ENCODE measurements at regions not wholly inside any gene's neighbourhood (a gene's known extent, or its start where the extent isn't known, plus 50 kb on each side); places are given as distances from the start of the nearest gene placed in this dataset.
A peak's percentile ranks its signal among the peaks of the same experiment; 100 is the strongest.
"Not testable (repeated sequence)": the region's sequence is repeated elsewhere in the genome, so short reads cannot be mapped to it uniquely, and the experiment has no call there.

DNA sequence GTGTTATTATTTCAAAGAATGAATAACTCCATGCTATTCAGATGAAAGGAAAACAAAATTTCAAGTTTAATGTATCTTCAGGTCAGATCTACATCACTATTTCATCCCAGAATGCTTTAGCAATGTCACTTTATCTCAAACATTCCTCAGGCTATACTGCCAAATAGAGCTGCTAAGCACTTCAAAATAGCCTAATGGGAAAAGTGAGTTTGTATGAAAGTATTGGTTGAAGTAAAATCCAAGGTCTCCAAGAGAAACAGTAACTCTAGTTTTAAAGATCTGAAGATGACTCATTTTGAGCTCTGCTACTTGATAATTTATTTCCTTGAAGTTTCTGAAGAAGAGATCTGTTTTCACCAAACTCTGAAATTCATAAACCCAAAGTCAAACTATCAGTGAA, 466.2 kb upstream of the FOXG1 start:
- no peaks in the 10 kb centered on the region for H3K27me3 ChIP-seq (ENCODE audit: insufficient read depth, low read length)
- H3K4me1 ChIP-seq (ENCODE audit: control insufficient read depth, insufficient read depth, low read length, unreplicated experiment) = no peaks in the 10 kb centered on the region
- no peaks in the 10 kb centered on the region for H3K36me3 ChIP-seq (ENCODE audit: insufficient read depth, low read length)
- H3K79me2 ChIP-seq (ENCODE audit: control insufficient read depth, insufficient read depth, low read length, unreplicated experiment) = no peaks in the 10 kb centered on the region
- H3K27ac ChIP-seq (ENCODE audit: low read depth, low read length) = no peak overlapping the region
- H2AFZ ChIP-seq (ENCODE audit: low read length, unreplicated experiment) = no peak overlapping the region
- H3K4me3 ChIP-seq (ENCODE audit: low read depth, low read length) = no peak overlapping the region

- Histone ChIP-seq H3K4me1 (ENCODE audit: control insufficient read depth, insufficient read depth, low read length, unreplicated experiment) (no peaks in the 10 kb centered on the region), H3K4me3 (ENCODE audit: low read depth, low read length) (no peak overlapping the region), H3K27me3 (ENCODE audit: insufficient read depth, low read length) (no peaks in the 10 kb centered on the region), H3K36me3 (ENCODE audit: insufficient read depth, low read length) (no peaks in the 10 kb centered on the region), H3K27ac (ENCODE audit: low read depth, low read length) (no peak overlapping the region), H2AFZ (ENCODE audit: low read length, unreplicated experiment) (no peak overlapping the region), H3K79me2 (ENCODE audit: control insufficient read depth, insufficient read depth, low read length, unreplicated experiment) (no peaks in the 10 kb centered on the region)
These were observed 465.4 kb upstream of the FOXG1 start for GRCh38 chr14:28301179-28301578.

DNA sequence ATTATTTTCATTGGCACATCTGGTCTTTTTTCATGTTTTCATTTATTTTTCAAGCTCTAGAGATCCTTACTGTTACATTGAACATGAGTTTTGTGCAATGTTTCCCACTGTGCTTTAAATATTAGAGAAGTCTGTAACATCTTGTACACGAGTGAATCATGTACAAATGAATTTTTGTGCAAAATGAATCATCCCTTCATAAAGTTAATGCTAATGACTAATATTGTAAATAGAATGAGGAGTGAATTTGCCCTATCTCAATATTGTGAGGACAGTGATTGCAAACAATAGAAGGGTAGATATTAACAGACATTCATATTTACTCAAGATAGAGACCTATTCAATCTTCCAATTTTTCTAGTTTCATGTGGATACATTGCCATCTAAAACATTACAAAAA, 463.3 kb upstream of the FOXG1 start:
- no peak overlapping the region for H3K4me3 ChIP-seq (ENCODE audit: low read depth, low read length)
- no peaks in the 10 kb centered on the region for H3K79me2 ChIP-seq (ENCODE audit: control insufficient read depth, insufficient read depth, low read length, unreplicated experiment)

DNA sequence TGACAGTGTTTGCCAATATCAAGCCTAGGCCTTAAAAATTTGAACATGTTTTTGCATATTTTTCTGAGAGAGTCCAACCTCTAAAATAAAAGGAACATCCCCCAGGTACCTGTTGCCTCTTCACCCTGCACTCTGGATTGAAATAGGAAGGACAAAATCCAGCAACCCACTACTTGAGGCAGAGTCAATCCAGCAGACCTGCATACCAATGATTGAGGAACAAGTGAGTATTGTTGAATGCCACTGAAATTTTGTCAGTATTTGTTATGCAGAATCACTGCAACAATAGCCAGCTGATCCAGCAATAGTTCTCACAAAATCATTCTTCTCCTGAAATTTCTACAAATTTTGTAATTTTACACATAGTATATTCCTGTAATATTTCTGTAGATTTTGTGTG, 460.6 kb upstream of the FOXG1 start:
- no peak overlapping the region for H3K4me3 ChIP-seq (ENCODE audit: low read depth, low read length)
- peaks cover 24% of the 10 kb centered on the region for H3K4me1 ChIP-seq (ENCODE audit: control insufficient read depth, insufficient read depth, low read length, unreplicated experiment)
- H2AFZ ChIP-seq (ENCODE audit: low read length, unreplicated experiment) = no peak overlapping the region
- H3K27ac ChIP-seq (ENCODE audit: low read depth, low read length) = no peak overlapping the region
- no peaks in the 10 kb centered on the region for H3K27me3 ChIP-seq (ENCODE audit: insufficient read depth, low read length)
- no peaks in the 10 kb centered on the region for H3K79me2 ChIP-seq (ENCODE audit: control insufficient read depth, insufficient read depth, low read length, unreplicated experiment)
- H3K36me3 ChIP-seq (ENCODE audit: insufficient read depth, low read length) = no peaks in the 10 kb centered on the region

More for the DNA sequence above, 463.3 kb upstream of the FOXG1 start:
- Histone ChIP-seq H3K27ac (ENCODE audit: low read depth, low read length) (peak overlapping the region; percentile 5; the same call in 1 of the 2 replicates), H2AFZ (ENCODE audit: low read length, unreplicated experiment) (no peak overlapping the region), H3K27me3 (ENCODE audit: insufficient read depth, low read length) (no peaks in the 10 kb centered on the region), H3K36me3 (ENCODE audit: insufficient read depth, low read length) (no peaks in the 10 kb centered on the region), H3K4me1 (ENCODE audit: control insufficient read depth, insufficient read depth, low read length, unreplicated experiment) (peaks cover 9% of the 10 kb centered on the region)

- Histone ChIP-seq H3K4me1 (ENCODE audit: control insufficient read depth, insufficient read depth, low read length, unreplicated experiment) (peaks cover 24% of the 10 kb centered on the region), H3K36me3 (ENCODE audit: insufficient read depth, low read length) (no peaks in the 10 kb centered on the region), H3K27ac (ENCODE audit: low read depth, low read length) (peak overlapping the region; percentile 76; the same call in 1 of the 2 replicates), H3K79me2 (ENCODE audit: control insufficient read depth, insufficient read depth, low read length, unreplicated experiment) (no peaks in the 10 kb centered on the region), H3K27me3 (ENCODE audit: insufficient read depth, low read length) (no peaks in the 10 kb centered on the region), H3K4me3 (ENCODE audit: low read depth, low read length) (no peak overlapping the region), H2AFZ (ENCODE audit: low read length, unreplicated experiment) (no peak overlapping the region)
These were observed 459.1 kb upstream of the FOXG1 start for GRCh38 chr14:28307506-28307905.

GRCh38 chr14:28308734-28309133, 457.9 kb upstream of the FOXG1 start:
- Histone ChIP-seq H3K4me3 (ENCODE audit: low read depth, low read length) (peak overlapping the region; percentile 42; the same call in 1 of the 2 replicates), H3K36me3 (ENCODE audit: insufficient read depth, low read length) (no peaks in the 10 kb centered on the region), H3K4me1 (ENCODE audit: control insufficient read depth, insufficient read depth, low read length, unreplicated experiment) (peaks cover 24% of the 10 kb centered on the region), H2AFZ (ENCODE audit: low read length, unreplicated experiment) (peak overlapping the region; percentile 15), H3K27ac (ENCODE audit: low read depth, low read length) (peak overlapping the region; percentile 76), H3K79me2 (ENCODE audit: control insufficient read depth, insufficient read depth, low read length, unreplicated experiment) (no peaks in the 10 kb centered on the region), H3K27me3 (ENCODE audit: insufficient read depth, low read length) (no peaks in the 10 kb centered on the region)

DNA sequence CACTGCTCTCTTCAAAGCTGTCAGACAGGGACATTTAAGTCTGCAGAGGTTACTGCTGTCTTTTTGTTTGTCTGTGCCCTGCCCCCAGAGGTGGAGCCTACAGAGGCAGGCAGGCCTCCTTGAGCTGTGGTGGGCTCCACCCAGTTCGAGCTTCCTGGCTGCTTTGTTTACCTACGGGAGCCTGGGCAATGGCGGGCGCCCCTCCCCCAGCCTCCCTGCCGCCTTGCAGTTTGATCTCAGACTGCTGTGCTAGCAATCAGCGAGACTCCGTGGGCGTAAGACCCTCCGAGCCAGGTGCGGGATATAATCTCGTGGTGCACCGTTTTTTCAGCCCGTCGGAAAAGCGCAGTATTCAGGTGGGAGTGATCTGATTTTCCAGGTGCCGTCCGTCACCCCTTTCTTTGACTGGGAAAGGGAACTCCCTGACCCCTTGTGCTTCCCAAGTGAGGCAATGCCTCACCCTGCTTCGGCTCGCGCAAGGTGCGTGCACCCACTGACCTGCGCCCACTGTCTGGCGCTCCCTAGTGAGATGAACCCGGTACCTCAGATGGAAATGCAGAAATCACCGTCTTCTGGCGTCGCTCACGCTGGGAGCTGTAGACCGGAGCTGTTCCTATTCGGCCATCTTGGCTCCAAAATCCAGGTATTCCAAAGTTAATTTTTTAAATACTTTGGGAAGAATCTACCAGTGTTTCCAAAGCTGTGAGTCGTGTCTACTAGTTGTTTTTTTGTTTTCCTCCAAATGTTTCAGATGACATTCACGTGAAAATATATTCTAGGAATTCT, 448.5 kb upstream of the FOXG1 start:
- H3K4me1 ChIP-seq (ENCODE audit: control insufficient read depth, insufficient read depth, low read length, unreplicated experiment); H3K79me2 ChIP-seq (ENCODE audit: control insufficient read depth, insufficient read depth, low read length, unreplicated experiment); H3K4me3 ChIP-seq (ENCODE audit: low read depth, low read length); H3K36me3 ChIP-seq (ENCODE audit: insufficient read depth, low read length); H3K27ac ChIP-seq (ENCODE audit: low read depth, low read length); H3K27me3 ChIP-seq (ENCODE audit: insufficient read depth, low read length); H2AFZ ChIP-seq (ENCODE audit: low read length, unreplicated experiment): not testable (repeated sequence)

DNA sequence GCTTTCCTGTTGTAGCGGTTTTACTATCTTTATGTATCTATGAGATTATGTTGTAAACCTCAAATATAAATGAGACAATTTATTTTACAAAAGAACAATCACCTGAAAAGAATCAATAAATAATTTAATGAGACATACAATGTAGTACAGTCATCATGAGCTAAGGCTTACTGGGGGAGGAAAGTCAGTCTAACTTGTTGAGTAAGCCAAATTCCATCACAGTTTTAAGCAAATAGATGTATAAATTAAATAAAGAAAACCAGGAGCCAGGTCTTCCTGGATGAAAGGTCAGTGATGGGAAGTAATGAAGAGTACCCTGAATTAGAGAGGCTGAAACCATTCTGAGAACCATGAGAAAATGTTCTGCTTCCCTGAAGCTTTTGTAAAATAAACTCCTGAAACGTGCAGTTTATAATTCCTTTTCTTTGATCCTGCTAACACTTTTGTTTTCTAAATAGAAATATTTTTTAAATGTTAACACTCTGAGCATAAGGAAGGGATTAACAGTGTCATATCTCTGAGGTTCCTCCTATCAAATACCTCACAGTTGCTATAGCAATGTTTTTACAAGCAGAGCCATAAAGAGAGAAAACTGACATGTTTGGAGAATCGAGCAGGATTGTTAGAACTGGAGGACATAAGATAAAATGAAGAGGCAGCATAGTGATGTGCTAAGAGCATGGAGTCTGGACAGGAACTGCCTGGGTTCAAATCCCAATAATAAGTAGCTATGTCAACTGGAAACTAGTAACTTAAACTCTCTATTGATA, 444.9 kb upstream of the FOXG1 start:
- H3K4me3 ChIP-seq (ENCODE audit: low read depth, low read length) = no peak overlapping the region
- no peaks in the 10 kb centered on the region for H3K79me2 ChIP-seq (ENCODE audit: control insufficient read depth, insufficient read depth, low read length, unreplicated experiment)
- H3K27ac ChIP-seq (ENCODE audit: low read depth, low read length) = 0 out of 2 replicates have a peak overlapping the region, but pooled peaks have one; percentile 13
- no peak overlapping the region for H2AFZ ChIP-seq (ENCODE audit: low read length, unreplicated experiment)
- H3K36me3 ChIP-seq (ENCODE audit: insufficient read depth, low read length) = no peaks in the 10 kb centered on the region
- H3K4me1 ChIP-seq (ENCODE audit: control insufficient read depth, insufficient read depth, low read length, unreplicated experiment) = no peaks in the 10 kb centered on the region
- H3K27me3 ChIP-seq (ENCODE audit: insufficient read depth, low read length) = no peaks in the 10 kb centered on the region

GRCh38 chr14:28323366-28323765, 443.2 kb upstream of the FOXG1 start:
- Histone ChIP-seq H3K27me3 (ENCODE audit: insufficient read depth, low read length) (no peaks in the 10 kb centered on the region), H3K27ac (ENCODE audit: low read depth, low read length) (no peak overlapping the region), H2AFZ (ENCODE audit: low read length, unreplicated experiment) (no peak overlapping the region), H3K36me3 (ENCODE audit: insufficient read depth, low read length) (no peaks in the 10 kb centered on the region), H3K4me1 (ENCODE audit: control insufficient read depth, insufficient read depth, low read length, unreplicated experiment) (no peaks in the 10 kb centered on the region), H3K4me3 (ENCODE audit: low read depth, low read length) (no peak overlapping the region), H3K79me2 (ENCODE audit: control insufficient read depth, insufficient read depth, low read length, unreplicated experiment) (no peaks in the 10 kb centered on the region)

- Histone ChIP-seq H3K27me3 (ENCODE audit: insufficient read depth, low read length) (no peaks in the 10 kb centered on the region), H3K36me3 (ENCODE audit: insufficient read depth, low read length) (no peaks in the 10 kb centered on the region), H3K4me3 (ENCODE audit: low read depth, low read length) (no peak overlapping the region), H2AFZ (ENCODE audit: low read length, unreplicated experiment) (no peak overlapping the region), H3K27ac (ENCODE audit: low read depth, low read length) (no peak overlapping the region), H3K4me1 (ENCODE audit: control insufficient read depth, insufficient read depth, low read length, unreplicated experiment) (no peaks in the 10 kb centered on the region), H3K79me2 (ENCODE audit: control insufficient read depth, insufficient read depth, low read length, unreplicated experiment) (no peaks in the 10 kb centered on the region)
These were observed 442.4 kb upstream of the FOXG1 start for GRCh38 chr14:28323951-28324741.

All from ACC112 (cell line).